Aorta (tissue), 5 donors: ENCODE measurements at regions not wholly inside any gene's neighbourhood (a gene's known extent, or its start where the extent isn't known, plus 50 kb on each side); places are given as distances from the start of the nearest gene placed in this dataset.

ENCODE experiments used
- ATAC-seq: fragments of 200-7000 bp; cut with Tn5 transposase; one replicate; pipeline ENCODE4 v1.9.1; 2022; ENCODE audit warnings: moderate library complexity; ENCODE audit not compliant: low FRiP score
- DNase-seq, 2 donors: peaks; one replicate each; pipeline ENCODE4 v3.0.0-alpha.2; 2020
- H3K27ac ChIP-seq, 2 donors: one replicate each; pipeline ENCODE4 v1.5.1; 2013; ENCODE audit warnings: low read length in 2 of 2, mild to moderate bottlenecking in 2 of 2, moderate library complexity in 2 of 2, control low read depth in 1 of 2, inconsistent platforms in 1 of 2, low read depth in 1 of 2
- H3K27me3 ChIP-seq, 2 donors: one replicate each; pipeline ENCODE4 v1.6.1; 2013; ENCODE audit warnings: control low read depth in 1 of 2, low read length in 1 of 2, mild to moderate bottlenecking in 1 of 2, moderate library complexity in 1 of 2; ENCODE audit not compliant: insufficient read depth in 2 of 2, control insufficient read depth in 1 of 2
- H3K36me3 ChIP-seq, 2 donors: one replicate each; pipeline ENCODE4 v1.6.1; 2013; ENCODE audit warnings: control low read depth in 1 of 2, low read length in 1 of 2, mild to moderate bottlenecking in 1 of 2; ENCODE audit not compliant: insufficient read depth in 2 of 2, control insufficient read depth in 1 of 2
- H3K4me1 ChIP-seq, 2 donors: one replicate each; pipeline ENCODE4 v1.6.1; 2013; ENCODE audit warnings: low read length in 2 of 2, control low read depth in 1 of 2, mild to moderate bottlenecking in 1 of 2, moderate library complexity in 1 of 2; ENCODE audit not compliant: insufficient read depth in 2 of 2, control insufficient read depth in 1 of 2
- H3K4me3 ChIP-seq, 2 donors: one replicate each; pipeline ENCODE4 v1.5.1; 2013; ENCODE audit warnings: low read length in 2 of 2, control low read depth in 1 of 2, mild to moderate bottlenecking in 1 of 2
- H3K9me3 ChIP-seq: one replicate; pipeline ENCODE4 v1.6.1; 2013; ENCODE audit warnings: mild to moderate bottlenecking, low read length; ENCODE audit not compliant: control insufficient read depth
- WGBS, 2 donors: extraction: QIAGEN DNeasy Blood & Tissue Kit; methylation state at CpG; one replicate each; pipeline ENCODE4 v1.1.7; 2013; 5-methylcytosine and 5-hydroxymethylcytosine counted together
- intact Hi-C, 2 donors: fragments of 100-400 bp; cut with DNase I; formaldehyde crosslinking; loops; one replicate each; pipeline versions ENCODE4 v1.14.2 to v1.15.0; 2022
- donor health status: healthy with polysubstance abuse.
- donor health status: Bipolar disorder and iron deficiency.
- donor health status: DM: no; HTN: no; CAD: no.
- donor health status: DM: no; HTN: no; CAD: no.
- donor health status: DM: yes; HTN: yes; CAD: no.

DNA sequence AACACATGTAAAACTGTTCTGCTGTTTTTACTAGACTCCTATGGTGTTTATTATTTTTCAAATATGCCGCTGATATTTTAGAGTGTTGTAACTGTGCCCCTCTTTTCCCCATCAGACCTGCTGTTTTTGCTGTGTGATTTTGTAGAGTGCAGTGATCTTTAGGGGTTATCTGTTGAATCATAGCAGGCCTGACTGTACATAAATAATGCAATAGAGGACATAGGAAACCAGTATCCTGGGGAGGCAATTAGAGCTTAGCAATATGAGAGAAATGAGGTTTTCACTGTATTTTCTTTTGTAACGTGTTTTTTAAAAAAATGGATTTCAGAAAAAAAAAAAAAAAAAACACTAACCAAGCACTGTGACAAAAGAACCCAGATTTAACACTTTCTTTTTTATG lies 662.2 kb downstream of the TOX3 start:
- Histone ChIP-seq H3K9me3 (no peaks in the 10 kb centered on the region), H3K27me3 (no peaks in the 10 kb centered on the region), H3K4me3 (no peak overlapping the region), H3K4me1 (no peaks in the 10 kb centered on the region), H3K27ac (no peak overlapping the region), H3K36me3 (no peaks in the 10 kb centered on the region)
- ATAC-seq (no peak), DNase-seq (no peak)
- intact Hi-C loops, result no loop called here
- 84 to 85% methylated on average over 2 of the region's 2 CpGs for WGBS, 2 donors

DNA sequence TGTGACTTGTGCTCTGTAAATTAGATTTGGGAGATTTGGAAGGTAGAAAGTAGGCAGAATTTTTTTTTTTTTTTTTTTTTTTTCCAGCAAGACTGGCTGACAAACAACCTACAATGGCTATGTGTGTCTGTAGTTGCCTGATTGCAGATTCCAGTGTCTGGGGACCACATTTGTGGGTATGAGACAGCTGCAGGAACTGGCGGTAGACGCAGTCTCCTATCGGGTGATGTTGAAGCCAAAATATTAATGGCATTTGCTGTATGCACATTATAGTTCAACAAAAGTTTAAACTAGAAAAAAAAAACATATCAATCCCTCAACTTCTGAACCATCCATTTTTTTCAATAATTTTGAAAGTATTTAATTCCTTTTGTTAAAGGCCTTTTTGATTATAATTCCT lies 665.2 kb downstream of the TOX3 start:
- intact Hi-C loops, result no loop called here
- H3K36me3 ChIP-seq, result no peaks in the 10 kb centered on the region
- DNase-seq (no peak), ATAC-seq (no peak)
- 75 to 88% methylated on average over 3 of the region's 3 CpGs for WGBS, 2 donors
- no peaks in the 10 kb centered on the region for H3K27me3 ChIP-seq
- H3K4me3 ChIP-seq, result no peak overlapping the region
- H3K9me3 ChIP-seq, result no peaks in the 10 kb centered on the region
- H3K4me1 ChIP-seq, result no peaks in the 10 kb centered on the region
- no peak overlapping the region for H3K27ac ChIP-seq

DNA sequence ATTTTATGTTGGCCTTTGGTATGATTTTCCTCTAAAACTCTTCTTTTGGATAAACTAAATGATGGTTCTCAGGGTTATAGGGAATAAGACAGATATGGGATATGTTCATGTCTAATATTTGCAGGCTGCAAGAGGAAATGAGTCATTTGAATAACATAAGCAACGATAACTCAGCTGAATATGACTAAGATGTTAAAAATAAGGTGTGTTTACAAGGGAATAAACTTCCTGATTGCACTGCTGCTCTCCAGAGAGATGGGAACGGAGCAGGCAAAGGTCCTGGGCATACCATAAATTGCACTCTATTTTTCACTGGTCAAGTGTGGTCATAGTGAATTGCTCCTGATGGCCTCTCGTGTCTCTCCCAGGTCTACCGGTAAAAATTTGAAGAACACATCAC lies 666.2 kb downstream of the TOX3 start:
- ATAC-seq (no peak), DNase-seq (no peak)
- WGBS, 2 donors, result 22% methylated on average over 4 of the region's 4 CpGs
- Histone ChIP-seq H3K9me3 (no peaks in the 10 kb centered on the region), H3K4me3 (no peak overlapping the region), H3K27me3 (no peaks in the 10 kb centered on the region), H3K36me3 (no peaks in the 10 kb centered on the region), H3K27ac (no peak overlapping the region), H3K4me1 (no peaks in the 10 kb centered on the region)
- intact Hi-C loops, result no loop called here

DNA sequence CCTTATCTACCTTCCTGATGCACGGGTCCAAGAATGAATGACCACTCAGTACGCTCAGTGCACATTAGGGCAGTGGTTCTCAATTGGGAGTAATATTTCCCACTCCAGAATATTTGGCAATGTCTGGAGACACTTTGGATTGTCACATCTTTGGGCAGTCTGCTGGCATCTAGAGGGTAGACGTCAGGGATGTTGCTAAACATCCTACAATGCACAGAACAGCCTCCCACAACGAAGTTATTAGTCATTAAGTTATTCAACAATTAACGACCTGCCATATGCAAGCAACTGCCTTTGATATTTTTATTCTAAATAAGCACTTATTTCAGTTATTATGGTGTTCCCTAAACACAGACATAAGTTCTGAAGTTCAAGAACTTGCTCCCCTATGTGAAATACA lies 669.3 kb downstream of the TOX3 start:
- WGBS, 2 donors, result 86 to 90% methylated on average over 5 of the region's 5 CpGs
- H3K9me3 ChIP-seq, result no peaks in the 10 kb centered on the region
- H3K36me3 ChIP-seq, result no peaks in the 10 kb centered on the region
- no peak for ATAC-seq
- intact Hi-C loops, result no loop called here
- no peaks in the 10 kb centered on the region for H3K4me1 ChIP-seq
- no peaks in the 10 kb centered on the region for H3K27me3 ChIP-seq
- no peak overlapping the region for H3K4me3 ChIP-seq
- H3K27ac ChIP-seq, result no peak overlapping the region
- DNase-seq, result no peak

DNA sequence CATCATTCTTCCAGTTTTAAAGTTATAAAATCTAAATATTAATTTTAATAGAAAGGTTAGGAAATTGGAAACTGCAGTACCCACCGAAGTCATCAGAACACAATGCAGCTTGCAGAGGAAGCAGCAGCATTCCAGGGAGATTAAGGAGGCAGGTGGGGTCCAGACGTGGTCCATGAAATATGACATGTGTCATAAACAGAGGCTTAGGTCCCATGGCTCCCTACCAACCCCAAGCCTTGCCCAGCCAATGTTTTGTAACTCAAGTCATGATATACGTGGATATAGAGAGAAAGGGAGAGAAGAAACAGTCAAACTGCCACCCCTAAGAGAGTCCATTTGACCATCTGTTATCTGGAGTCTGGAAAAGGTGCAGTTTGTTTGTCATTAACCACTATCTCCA lies 670.0 kb downstream of the TOX3 start:
- WGBS, 2 donors, result 58 to 64% methylated on average over 3 of the region's 3 CpGs
- intact Hi-C loops, result no loop called here
- H3K27ac ChIP-seq, result no peak overlapping the region
- DNase-seq (no peak), ATAC-seq (no peak)
- no peak overlapping the region for H3K4me3 ChIP-seq
- H3K9me3 ChIP-seq, result no peaks in the 10 kb centered on the region
- no peaks in the 10 kb centered on the region for H3K36me3 ChIP-seq
- no peaks in the 10 kb centered on the region for H3K4me1 ChIP-seq
- H3K27me3 ChIP-seq, result no peaks in the 10 kb centered on the region

DNA sequence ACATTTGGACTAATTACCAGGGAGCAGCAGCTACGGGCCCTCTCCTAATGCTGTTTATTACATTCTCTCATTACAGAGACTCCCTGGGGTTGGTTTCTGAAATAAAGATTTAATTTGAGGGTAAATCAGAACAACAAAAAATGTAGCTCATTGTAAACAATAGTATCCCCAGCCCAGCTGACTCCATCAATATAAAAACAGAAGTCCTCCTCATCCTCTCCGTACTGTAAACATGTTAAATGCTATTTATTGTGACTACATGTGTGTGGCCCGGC lies 670.4 kb downstream of the TOX3 start:
- ATAC-seq (no peak), DNase-seq (no peak)
- WGBS, 2 donors, result 94 to 95% methylated on average over 3 of the region's 3 CpGs
- Histone ChIP-seq H3K27me3 (no peaks in the 10 kb centered on the region), H3K27ac (no peak overlapping the region), H3K4me1 (no peaks in the 10 kb centered on the region), H3K9me3 (no peaks in the 10 kb centered on the region), H3K4me3 (no peak overlapping the region), H3K36me3 (no peaks in the 10 kb centered on the region)
- intact Hi-C loops, result no loop called here

DNA sequence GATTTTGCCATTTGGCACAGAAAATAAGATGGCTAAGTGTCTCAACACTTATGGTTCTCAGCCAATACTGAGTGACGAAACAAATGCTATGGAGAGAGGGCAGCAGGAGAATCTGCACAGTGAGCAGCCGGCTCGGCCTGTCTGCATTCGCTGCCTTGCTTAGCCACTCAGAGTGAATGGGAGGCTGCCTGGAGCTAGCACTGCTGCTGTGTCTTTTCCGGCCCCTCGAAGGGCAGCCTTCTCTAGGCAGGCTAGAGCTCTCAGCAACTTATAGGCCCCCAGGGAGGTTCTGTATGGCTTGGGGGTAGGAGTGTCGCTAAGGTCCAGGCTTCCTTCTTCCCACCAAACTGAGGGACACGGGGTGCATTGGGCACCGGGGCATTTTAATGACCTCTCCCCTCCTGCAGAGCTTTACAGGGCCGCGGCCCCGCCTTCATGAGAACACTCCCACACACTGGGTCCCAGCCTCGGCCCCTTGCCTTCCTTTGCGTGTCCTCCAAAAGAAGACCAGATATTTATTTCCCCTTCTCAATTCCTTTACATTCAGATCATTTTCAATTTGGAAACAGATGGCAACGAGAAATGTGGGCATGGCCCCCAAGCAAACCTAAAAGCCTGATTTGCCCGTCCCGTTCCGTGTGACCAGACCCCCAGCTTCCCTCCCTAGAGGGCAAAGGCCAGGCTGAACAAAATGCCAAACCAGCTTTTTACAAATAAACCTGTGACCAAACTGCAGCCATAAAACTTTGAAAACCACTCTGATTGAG lies 670.9 kb downstream of the TOX3 start:
- intact Hi-C loops, result no loop called here
- H3K36me3 ChIP-seq, result no peaks in the 10 kb centered on the region
- ATAC-seq (no peak), DNase-seq (no peak)
- WGBS, 2 donors, result 66 to 75% methylated on average over 18 of the region's 18 CpGs
- no peaks in the 10 kb centered on the region for H3K4me1 ChIP-seq
- no peak overlapping the region for H3K4me3 ChIP-seq
- no peak overlapping the region for H3K27ac ChIP-seq
- H3K27me3 ChIP-seq, result no peaks in the 10 kb centered on the region
- H3K9me3 ChIP-seq, result no peaks in the 10 kb centered on the region

DNA sequence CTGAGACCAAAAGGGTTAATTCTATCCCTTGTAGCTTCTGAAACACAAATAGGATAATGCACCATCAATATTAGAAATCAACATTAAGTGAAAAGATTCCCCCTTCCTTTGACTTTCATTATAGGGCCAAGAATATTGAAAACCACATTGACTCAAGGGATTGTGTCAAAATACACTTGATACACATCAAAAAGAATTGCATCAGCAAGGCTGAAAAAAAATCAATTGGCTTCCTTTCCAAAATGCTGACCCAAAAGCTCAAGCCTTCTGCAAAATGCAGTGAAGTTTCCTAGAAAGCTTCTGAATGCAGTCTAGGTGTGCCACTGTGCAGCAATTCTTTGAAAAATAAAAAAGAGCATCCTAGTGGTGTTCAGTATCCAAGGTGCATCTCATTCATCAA lies 674.4 kb downstream of the TOX3 start:
- Histone ChIP-seq H3K4me3 (no peak overlapping the region), H3K36me3 (no peaks in the 10 kb centered on the region), H3K27ac (no peak overlapping the region), H3K9me3 (no peaks in the 10 kb centered on the region), H3K4me1 (no peaks in the 10 kb centered on the region), H3K27me3 (no peaks in the 10 kb centered on the region)
- intact Hi-C loops, result no loop called here
- DNase-seq, result no peak
- no peak for ATAC-seq

DNA sequence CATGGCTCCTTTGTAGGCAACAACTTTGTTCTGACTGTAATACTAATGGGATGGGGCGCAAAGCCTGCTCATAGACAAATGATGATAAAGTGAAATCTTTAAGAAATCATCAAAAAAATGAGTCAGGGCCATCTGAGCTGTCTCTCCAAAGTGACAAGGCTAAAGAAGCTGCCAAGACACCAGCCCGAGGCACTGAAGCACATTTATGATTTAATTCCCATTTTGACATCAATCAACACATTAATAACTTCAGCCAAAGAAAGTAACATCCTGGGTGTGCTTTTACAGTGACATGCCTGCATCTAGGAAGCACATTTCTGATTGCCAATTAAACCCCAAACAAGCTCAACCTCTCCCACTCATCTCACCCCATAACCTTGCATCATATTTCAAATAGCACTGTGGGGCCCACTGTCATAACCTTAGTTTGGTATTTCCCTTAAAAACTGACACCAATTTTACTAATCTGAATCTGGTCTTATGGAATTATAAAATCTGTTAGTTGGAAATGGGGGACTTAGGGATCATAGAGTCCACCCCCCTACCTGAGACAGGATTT lies 676.6 kb downstream of the TOX3 start:
- Histone ChIP-seq H3K27ac (no peak overlapping the region), H3K4me1 (no peaks in the 10 kb centered on the region), H3K9me3 (no peaks in the 10 kb centered on the region), H3K36me3 (no peaks in the 10 kb centered on the region), H3K27me3 (no peaks in the 10 kb centered on the region), H3K4me3 (no peak overlapping the region)
- intact Hi-C loops, result no loop called here
- 70% methylated on average over 2 of the region's 2 CpGs for WGBS, 2 donors
- DNase-seq (no peak), ATAC-seq (no peak)
